ENCODE measurements at regions not wholly inside any gene's neighbourhood (a gene's known extent, or its start where the extent isn't known, plus 50 kb on each side); places are given as distances from the start of the nearest gene placed in this dataset.

GRCh38 chr4:35494955-35495354 lies 749.4 kb downstream of the ARAP2 start:
- no peak for DNase-seq

- DNase-seq = no peak
Measured at GRCh38 chr4:35500812-35501211, 743.5 kb downstream of the ARAP2 start.

DNA sequence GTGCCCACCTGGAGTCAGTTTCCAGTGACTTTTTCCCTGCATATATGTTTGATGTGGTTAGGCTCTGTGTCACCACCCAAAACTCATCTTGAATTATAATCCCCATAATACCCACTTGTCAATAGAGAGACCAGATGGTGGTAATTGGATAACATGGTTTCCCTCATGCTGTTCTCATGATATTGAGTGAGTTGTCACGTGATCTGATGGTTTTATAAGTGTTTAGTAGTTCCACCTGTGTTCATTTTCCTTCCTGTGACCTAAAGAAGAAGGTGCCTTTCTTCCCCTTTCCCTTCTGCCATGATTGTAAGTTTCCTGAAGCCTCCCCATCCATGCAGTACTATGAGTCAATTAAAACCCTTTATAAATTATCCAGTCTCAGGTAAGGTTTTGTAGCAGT lies 740.9 kb downstream of the ARAP2 start:
- DNase-seq = no peak

GRCh38 chr4:35506161-35506560 lies 738.2 kb downstream of the ARAP2 start:
- DNase-seq = no peak

DNA sequence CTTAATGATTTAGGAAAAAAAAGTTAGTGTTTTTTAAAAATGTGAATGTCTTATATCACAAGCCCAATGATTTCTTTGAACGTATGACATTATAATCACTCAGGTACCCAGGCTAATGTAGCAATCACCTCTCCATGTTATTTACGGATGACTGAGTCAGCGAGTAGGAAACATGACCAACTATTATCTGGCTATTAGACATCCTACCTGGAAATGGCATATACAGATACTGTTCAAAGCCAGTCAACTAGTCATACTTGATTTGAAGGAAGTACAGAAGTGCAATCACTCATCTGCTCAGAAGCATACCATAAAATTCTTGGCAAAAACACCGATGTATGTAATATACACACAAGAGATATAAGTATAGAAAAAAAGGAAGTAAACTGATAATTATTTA lies 732.5 kb downstream of the ARAP2 start:
- DNase-seq = no peak

GRCh38 chr4:35516102-35516501 lies 728.2 kb downstream of the ARAP2 start:
- DNase-seq = no peak

DNA sequence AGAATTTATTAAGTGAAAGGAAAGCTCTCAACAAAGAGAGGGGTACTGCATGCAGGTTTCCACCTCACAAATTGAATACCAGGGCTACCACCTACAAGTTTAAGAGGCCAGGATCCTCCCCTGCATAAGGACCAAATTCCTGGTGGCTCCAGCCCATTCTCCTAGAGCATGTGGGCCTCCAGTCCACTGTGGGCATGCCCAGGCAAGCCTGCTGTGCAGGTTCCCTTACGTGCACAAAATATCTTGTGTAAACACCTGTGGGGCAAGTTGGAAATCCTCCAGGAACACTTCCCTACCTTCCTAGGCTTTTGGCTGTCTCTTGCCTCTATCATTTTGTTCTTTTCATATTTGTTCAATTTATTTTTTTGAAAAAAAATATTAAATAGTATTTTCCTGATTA lies 724.3 kb downstream of the ARAP2 start:
- no peak for DNase-seq

GRCh38 chr4:35521682-35522081 lies 722.6 kb downstream of the ARAP2 start:
- DNase-seq = no peak

DNA sequence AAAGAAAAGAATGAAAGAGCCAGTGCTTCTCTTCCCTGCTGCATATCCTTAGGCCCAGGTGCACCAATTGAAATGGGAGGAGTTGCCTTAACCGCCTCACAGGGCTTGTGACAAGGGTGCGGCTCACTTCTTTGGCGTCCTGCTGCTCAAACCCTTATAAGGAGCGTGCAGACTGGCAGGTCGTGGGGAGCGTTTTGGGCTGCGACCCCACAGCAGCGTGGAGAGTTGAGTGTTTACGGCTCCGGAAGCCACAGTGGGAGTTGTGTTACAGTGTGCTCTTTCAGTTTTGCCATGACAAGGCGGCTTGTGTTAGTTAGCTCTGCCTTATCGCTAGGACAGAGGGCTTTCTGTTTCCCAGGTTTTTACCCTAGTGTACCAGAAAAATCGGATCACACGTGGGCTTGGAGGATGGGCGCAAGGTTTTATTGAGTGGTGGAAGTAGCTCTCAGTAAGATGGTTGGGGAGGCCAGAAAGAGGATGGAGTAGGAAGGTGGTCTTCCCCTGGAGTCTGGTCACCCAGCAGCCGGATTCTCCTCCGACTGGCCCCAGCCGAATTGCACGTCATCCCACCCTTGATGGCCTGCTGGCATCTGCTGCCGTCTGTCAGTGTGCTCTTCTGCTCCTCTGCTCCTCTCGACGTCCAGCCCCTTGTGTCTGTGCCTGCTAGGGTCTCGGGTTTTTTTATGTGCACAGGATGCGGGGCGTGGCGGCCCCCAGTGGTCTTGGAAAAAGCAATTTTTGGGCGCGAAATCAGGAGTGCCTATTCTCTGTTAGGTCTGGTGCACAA lies 718.9 kb downstream of the ARAP2 start:
- DNase-seq = no peak

DNA sequence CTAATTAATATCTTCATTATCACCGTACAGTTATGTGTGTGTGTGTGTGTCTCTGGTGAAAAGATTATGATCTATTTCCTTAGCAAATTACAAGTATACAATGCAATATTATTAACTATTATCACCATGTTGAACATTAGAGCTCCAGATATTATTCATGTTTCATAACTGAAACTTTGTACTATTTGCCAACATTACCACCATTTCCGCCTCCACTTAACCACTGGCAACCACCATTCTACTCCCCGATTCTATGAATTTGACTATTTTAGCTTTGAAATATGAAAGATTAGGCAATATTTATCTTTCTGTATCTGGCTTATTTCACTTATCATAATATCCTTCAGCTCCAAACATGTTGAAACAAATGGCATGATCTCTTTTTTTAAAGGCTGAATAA lies 717.9 kb downstream of the ARAP2 start:
- DNase-seq = no peak

GRCh38 chr4:35534962-35535361 lies 709.4 kb downstream of the ARAP2 start:
- no peak for DNase-seq

DNA sequence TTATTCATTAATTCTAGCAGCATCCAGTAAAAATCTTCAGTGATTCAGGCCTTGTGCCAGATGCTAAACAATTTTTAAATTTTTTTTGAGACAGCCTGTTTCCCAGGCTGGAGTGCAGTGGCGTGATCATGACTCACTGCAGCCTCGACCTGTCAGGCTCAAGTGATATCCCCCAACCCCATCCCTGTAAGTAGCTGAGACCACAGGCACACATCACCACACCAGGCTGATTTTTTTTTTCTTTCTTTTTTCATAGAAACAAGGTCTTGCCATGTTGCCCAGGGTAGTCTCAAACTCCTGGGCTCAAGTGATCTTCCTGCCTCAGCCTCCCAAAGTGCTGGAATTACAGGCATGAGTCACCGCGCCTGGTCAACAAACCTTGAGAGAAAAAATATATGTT lies 705.5 kb downstream of the ARAP2 start:
- DNase-seq = no peak

DNA sequence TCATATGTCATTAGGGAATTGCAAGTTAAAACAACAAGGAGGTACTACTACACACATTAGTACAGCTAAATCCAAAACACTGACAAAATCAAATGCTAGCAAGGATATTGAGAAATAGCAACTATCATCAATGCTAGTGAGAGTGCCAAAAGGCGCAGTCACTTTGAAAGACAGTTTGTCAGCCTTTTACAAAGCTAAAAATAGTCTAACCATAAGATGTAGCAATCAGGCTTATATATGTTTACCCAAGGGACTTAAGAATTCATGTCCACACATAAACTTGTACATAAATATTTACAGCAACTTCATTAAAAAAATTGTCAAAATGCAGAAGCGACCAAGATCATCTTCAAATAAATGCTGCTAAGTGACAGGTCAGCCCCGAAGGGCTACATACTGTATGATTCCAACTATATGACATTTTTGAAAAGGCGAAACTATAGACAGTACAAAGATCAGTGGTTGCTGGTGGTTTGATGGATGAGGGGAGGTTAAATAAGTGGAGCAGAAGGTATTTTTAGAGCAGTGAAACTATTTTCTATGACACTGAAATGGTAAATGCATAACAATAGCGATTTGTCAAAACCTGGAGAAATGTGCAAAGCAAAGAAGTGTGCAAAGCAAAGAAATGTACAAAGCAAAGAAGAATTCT lies 704.8 kb downstream of the ARAP2 start:
- no peak for DNase-seq

DNA sequence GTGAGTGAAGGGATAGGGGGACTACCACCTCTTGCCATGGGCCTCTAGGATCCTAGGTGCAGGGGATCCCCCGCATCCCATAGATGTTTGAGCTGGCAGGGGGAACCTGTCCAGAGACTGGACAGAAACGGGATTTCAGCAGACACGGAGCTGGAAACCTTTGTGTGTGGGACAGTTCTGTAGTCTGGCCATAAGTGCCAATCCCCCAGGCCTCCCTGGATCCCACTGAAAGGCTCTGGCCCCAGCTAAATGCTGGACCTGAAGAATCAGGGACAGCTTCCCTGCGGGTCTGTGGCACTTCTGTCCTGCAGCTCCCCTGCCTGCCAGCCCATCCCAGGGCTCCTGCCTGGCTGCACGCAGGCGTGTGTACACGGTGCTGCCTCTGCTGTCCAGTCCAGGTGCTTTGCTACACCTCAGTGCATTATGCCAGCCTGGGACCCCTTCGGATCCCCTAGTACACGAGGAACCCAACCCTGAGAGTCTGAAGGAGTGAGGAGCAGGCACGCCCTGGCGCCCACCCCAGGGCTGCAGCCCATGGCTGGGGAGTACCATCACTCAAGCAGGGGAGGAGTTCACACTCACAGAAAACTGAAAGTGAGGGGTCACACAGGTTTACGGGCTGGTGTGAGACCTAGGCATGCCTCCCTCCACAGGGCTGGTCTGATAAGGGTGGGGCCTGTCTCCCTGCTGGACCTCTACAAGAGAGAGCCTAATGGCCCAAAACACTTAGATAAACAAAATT lies 703.0 kb downstream of the ARAP2 start:
- DNase-seq = no peak

DNA sequence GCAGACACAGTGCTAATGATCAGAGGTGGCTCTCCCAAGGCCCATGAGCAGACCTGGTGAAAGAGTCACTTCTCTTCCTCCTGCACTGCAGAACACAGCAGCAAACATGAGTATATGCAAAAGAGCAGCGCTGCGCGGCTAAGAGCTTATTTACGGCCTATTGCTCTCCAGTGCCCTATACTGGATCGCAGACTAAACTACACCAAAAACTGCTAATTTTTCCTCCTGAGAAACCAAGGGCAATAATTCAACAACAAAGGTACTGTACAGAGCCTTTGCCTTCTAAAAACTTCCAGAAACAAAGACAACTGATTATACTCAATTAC lies 702.5 kb downstream of the ARAP2 start:
- no peak for DNase-seq

DNA sequence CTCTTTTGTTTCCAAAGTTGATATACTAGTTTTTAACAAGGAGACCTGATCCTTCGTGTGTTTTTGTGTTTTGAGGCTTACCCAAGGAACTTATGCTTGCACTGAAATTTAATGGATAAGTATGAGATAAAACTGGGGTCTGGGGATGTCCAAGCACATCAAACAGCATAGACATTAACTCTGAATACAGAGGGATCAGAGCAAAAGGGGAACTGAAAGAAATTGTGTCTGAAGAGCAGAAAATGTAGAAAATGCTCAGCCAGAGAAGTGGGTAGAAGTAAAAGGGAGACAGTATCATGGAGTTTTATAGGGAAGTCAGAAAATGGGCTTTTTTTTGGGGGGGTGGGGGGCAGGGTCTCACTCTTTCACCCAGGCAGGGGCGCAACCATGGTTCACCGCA lies 695.4 kb downstream of the ARAP2 start:
- no peak for DNase-seq

- no peak for DNase-seq
Measured at GRCh38 chr4:35556387-35556786, 687.9 kb downstream of the ARAP2 start.

DNA sequence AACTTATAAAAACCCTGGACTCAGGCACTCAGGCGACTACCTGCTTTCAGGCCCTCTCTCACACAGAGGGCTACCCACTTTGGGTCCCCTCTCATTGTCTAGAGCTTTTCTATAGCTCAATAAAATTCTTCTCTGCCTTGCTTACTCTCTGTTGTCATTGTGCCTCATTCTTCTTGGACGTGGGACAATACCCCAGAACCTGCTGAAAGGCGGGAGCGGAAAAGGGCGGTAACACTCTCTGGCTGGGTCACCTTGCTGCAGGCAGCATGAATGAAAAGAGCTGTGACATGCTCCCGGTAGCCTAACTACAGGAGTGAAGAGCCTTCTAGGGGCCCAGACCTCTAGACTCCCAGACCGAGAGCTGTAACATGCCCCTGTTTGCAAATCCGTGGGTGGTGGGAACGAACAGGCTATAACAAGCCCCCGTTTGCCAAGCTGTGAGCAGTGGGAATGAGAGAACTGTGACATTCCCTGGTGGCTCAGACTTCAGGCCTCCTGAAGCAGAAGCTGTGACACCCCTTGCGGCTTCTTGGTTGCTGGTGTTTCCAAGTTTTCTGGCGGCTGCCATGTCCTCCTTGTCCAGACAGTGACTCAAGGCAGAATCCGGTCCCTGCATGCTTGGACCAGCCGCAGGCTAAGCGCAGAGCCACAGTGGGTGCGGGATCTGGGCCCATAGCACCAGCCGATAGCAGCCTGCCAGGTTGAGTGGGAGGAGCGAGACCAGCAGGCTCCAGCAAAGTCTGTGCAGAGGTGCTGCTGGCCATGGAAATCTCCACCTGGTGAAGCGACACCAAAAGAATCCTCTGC lies 684.6 kb downstream of the ARAP2 start:
- DNase-seq = no peak

GRCh38 chr4:35562861-35563260 lies 681.5 kb downstream of the ARAP2 start:
- no peak for DNase-seq

DNA sequence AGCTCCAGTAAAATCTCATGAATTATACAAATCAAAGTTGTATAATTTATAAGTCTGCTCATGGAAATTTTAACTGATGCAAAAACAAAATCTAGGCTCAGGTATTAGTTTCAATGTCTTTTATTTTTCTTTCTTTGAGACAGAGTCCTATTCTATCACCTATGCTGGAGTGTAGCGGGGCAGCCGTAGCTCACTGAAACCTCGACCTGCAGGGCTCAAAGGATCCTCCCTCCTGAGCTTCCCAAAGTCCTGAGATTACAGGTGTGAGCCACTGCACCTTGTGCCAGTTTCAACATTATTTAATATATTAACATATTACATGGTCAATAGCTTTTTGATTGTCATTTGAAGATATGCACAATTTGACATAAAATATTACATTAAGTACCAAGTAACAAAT lies 678.7 kb downstream of the ARAP2 start:
- DNase-seq = no peak

DNA sequence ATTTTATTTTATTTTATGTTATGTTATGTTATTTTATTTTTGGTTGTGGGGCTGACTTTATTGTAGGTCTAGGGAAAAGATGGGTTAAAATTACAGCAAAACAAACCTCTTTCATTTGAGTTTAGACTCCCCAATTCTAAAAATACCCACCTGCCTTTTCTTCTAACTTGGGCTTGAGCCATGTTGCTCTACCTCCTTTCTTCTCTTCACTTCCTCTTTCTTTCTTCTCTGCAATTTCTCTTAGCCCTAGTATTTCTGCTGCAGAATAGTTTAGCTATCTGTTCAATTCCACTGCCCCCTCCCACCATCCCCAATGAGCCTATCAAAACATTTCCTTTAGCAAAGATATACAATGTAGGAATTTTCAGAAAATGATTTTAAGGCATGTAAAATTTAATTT lies 653.3 kb downstream of the ARAP2 start:
- no peak for DNase-seq

DNA sequence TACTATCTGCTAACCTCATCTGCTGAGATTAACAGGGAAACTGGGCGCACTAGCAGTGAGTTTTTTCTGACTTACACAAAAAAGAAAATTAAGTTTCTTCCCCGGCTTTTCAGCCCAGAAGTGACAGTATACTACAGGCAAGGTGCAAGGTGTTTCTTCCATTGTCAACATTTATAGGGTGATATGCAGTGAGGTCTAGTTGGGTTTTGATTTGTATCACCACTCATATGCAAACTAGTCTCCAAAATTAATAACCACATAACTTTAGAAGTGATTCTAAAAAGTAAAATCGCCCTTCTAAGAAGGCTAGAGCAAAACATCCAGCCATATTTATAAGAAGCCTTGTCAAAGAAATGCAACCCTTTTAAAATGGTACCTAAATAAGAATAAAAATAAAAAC lies 640.1 kb downstream of the ARAP2 start:
- no peak for DNase-seq

- no peak for DNase-seq
Measured at GRCh38 chr4:35604724-35605123, 639.6 kb downstream of the ARAP2 start.
